Stimulated activated CD4-positive, alpha-beta T cell treated with anti-CD3 and anti-CD28 coated beads, Interleukin-4, amount 100 ng/mL, for 1 hour (primary cell): ENCODE measurements at regions not wholly inside any gene's neighbourhood (a gene's known extent, or its start where the extent isn't known, plus 50 kb on each side); places are given as distances from the start of the nearest gene placed in this dataset.

Source experiments
- DNase-seq: peaks from one replicate; pipeline ENCODE4 v3.0.0-alpha.2; 2020

- no peak for DNase-seq
Measured at GRCh38 chr6:156028335-156029131, 572.9 kb upstream of the NOX3 start.

DNA sequence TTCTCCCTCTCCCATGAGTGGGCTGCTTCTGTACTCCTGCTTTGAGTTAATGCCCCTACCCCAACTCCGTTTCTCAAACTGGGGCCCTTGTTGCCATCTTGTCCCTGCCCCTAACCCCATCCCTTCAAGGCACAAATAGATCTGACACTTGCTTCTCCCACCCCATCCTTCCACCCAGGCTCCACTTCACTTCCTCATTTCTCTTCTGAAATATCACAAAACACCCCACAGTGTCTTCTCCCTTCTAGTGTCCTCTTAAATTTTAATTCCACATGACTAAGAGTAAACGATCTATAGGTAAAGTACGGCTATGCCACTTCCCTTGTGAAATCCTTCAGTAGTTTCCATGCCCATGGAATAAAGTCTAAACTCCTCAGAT, 571.6 kb upstream of the NOX3 start:
- DNase-seq = no peak

DNA sequence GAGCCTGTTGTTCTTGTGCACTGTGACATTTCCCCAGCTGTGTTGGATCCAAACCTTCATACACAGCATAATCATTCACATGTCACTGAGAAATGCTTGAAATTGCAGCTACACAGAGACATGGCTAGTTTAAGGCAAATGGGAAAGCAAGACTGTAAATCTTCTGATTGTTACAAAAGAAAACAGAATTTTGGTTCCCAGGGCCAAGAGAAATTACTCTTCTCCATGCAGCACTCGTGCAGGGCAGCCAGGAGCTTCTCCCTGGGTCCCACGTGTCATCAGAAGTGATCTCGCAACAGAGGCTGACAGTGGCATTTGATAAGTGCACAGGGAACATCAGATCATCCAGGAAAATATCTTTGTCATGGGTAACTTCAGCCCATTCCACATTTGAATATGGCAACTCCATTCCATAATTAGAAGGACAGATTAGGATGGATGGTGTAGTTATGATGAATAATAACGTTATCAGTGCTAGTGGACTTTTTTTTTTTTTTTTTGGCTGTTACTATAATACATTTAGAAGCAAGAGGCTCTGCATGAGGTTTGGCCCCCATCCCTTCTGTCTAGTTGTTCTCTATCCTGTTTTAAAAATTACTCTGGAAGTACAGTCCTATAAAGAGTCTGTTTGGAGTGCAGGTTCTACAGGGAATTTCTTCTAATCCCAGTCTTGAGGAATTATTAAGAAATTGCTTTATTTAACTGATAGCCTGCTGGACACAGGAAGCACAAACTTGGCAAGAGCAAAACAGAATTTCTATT, 571.0 kb upstream of the NOX3 start:
- no peak for DNase-seq

DNA sequence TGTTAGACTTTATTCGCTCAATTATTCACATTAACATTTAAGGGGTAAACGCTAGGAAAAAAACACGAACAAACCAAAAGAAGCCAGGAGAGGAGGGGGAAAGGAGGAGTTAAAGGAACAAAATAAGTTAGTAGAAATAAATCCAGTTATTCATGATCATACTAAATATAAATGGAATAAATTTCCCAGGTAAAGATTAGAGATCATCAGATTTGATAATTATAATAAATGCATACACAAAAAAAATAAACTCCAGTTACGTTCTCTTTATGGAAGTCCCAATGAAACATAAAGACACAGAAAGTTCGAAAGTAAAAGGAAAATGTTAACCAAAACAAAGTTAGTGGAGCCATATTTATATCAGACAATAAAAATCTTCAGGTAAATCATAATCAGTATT, 568.7 kb upstream of the NOX3 start:
- no peak for DNase-seq

DNA sequence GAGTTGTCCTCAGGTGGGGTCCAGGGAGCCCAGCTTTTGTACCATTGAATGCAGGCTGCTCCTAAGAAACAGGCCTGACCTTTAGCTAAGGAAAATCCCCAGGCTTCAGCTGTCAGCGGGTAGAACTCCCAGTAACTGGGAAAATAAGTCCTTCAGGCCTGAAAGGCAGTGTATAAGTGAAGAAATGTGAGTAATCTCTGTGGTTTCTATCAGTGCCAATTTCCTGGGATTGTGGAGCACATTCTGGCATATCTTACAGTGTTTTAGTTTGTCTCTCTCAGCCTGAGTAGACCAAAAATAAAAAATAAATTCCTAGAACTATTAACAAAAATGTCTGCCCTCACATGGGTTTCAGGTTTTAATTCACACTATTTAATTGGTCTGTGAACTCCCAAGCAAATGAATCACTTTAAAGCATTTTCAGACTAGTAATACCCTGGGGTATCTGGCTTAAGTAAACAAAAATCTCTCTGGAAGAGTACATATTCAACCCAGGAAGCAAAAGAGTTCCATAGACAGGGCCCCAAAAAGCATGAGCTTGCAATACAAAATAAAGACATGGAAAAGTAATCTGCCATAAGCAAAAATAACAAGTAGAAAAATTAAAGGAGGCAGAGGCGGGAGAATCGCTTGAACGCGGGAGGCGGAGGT, 566.2 kb upstream of the NOX3 start:
- DNase-seq = no peak

- no peak for DNase-seq
Measured at GRCh38 chr6:156017838-156018237, 562.2 kb upstream of the NOX3 start.

DNA sequence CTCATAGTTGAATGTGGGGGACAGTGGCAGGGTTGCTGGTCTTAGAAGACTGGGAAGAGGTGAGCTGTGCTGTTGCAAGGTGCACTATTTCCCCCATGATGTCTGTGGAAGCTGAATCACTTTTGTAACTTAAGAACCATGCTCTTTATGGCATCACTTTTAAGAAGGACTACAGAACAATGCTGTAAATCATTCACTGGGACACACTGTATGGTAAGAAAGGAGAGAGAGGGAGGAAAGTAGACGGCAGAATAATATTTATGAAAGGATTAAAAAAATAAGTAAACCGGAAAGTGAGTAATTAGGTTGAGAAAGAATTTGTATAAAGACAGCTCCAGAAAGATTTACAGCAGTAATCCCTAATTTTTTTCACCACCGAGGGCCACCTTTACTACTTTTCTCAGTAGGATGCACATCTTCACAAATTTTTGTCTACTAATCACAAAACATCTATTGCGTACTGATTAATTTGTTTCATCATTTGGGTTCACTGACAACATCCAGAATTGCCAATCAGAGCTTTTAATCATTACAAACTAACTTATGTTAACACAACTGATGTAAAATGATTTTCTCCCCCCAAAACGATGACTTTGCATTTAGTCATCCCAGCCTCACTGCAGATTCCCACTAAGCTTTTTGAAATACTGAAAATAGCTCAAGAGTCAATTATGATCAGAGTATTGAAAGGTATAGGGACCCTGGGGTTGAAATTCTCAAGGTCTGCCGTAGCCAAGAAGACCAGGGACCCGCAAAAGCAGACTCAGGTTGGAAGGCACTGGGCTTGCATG, 560.7 kb upstream of the NOX3 start:
- DNase-seq = no peak

DNA sequence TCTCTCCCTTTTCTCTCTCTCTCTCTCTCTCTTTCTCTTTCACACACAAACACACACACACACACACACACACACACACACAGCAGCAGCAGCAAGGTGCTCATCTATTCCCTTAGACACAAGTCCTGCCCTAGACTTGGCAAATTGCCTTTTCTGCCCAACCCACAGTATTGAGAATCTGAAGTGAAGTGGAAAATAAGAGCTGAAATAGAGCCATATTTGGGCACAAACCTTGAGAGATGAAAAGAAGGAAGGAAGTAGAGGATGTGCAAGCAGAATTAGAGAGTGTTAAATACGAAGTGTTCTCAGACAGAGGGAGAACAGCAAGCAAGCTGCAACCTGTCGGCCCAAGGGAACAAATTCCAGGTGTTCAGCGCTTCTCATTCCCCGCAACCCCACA, 557.5 kb upstream of the NOX3 start:
- no peak for DNase-seq

DNA sequence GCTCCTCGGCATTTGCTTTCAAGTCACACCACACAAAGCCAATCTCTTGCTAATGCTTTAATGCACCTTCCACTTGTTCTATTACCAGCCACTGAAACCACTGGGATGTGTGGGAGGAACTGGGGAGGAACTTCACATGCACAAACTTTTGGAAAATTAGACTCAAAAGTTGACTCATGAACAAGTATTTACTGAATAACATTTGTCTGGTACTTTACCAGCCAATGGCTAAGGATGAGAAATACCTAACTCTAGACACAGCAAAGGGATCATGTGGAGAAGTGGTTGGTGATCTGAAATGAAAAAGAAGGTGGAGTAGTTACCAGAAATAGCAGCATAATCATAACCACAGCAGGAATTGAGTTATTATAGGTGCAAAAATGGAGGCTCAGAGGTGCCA, 554.0 kb upstream of the NOX3 start:
- DNase-seq = no peak

GRCh38 chr6:156004796-156005195, 549.2 kb upstream of the NOX3 start:
- no peak for DNase-seq

DNA sequence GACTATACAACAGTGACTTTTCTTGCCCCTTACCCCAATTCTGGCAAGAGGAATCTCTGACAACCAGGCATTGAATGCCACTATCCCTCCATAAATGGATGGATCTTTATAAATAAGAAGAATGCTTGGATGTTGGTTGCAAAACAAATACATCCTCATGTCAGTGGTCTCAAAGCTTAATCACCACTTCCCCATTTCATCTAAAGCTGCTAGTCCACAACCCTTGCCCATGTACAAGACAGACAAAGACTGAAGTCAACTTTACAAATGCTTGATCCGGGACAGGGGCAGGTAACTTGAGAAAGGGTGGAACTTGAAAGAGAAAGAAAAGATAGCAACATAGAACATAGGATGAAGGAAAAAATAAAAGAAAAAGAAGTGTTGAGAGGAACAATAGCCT, 540.5 kb upstream of the NOX3 start:
- no peak for DNase-seq

GRCh38 chr6:155995281-155995680, 539.6 kb upstream of the NOX3 start:
- no peak for DNase-seq

DNA sequence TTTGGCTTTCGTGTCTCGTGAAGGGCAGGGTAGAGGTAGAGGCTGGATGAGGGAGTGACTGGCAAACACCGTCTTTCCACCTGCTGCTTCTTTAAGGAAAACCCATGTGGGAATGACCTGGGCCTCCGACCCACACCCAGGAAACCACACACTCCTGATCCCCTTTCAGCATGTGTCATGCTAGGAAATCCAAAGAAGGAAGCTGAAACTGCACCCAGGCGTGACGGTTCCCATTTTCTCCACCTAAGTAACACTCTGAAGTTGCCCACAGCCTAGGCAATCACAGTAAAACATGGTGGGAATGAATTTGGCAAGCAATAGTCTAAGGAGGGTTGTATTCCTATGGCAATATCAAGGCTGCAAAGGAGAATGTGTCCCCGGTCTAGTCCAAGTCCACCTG, 538.4 kb upstream of the NOX3 start:
- DNase-seq = no peak

DNA sequence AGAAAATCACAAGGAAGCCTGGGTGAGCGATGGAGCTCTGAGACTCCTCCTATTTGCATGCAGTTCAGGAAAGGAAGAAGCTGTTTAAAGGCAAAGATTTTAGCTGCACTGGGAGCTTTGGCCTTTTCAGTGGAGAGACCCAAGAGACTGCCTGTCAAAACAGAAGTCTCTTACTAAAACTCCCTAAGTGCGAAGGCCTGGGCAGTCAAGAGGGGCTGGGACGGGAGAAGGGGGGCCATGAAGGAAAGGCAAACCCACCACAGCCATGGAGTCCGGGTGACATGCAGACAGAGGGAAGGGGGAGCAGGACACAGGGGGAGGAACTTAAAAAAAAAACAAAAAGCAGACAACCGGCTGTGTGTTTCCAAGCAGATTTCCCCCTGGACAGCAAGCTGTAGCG, 537.6 kb upstream of the NOX3 start:
- no peak for DNase-seq

DNA sequence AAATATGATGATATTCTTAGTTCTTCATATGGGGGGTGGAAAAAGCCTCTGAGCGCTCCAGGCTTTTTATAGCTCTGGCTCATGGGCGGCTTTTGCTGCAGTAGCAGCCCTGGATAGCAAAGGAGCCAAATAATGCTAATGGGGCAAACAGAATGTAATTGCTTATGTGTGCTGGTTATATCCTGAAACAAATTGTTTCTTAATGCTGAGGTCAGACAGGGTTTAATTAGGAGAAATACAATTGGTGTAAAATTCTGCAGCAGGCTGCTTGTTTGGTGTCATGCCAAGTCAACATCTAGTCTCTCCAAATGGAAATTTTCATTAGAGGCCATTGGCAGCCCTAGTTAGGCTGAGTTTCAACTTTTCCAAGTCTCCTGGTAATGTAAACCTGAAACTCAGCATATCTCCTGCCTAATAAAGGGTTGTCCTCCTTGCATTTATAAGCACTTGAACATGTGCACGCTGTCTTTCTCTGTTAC, 530.1 kb upstream of the NOX3 start:
- no peak for DNase-seq

DNA sequence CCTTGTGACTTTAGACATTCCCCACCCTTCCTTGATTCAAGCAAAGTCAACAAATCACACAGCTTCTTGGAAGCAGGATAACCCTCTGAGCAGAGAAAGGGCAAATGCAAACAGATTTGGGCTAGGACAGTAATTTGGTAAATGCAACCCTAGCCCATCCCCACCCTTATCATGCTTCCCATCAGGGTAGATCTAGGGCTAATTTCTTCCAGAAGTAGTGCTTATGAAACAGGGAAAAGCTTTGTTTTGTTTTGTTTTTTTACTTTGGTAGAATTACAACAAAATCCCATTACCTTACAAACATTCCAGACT, 525.1 kb upstream of the NOX3 start:
- DNase-seq = no peak

GRCh38 chr6:155980014-155980767, 524.6 kb upstream of the NOX3 start:
- no peak for DNase-seq

GRCh38 chr6:155975506-155975905, 519.9 kb upstream of the NOX3 start:
- no peak for DNase-seq

DNA sequence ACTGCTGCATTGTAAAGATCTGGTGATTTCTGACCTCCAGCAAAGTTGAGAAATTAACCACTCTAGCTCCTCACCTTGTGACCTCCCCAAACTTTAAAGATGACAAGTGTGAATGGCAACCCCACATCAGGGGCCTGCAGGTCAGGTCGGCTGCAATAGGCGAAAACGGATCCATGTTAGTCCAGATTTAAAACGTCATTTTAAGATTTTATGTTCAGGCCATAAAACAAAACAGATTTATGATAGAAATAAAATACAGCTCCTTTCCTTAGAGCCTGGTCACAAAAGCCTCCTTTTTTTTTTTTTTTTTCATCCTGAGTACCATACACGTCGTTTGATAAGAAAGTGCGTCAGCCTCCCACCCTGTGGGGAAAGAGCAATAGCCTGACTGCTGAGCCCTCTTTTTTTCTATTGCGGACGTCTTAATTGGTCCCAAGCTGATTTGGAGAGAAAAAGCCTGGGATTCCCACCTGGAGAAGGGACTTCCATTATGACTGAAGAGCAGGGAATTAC, 519.2 kb upstream of the NOX3 start:
- no peak for DNase-seq

GRCh38 chr6:155974359-155974758, 518.7 kb upstream of the NOX3 start:
- DNase-seq = no peak

- no peak for DNase-seq
Measured at GRCh38 chr6:155970876-155971708, 515.5 kb upstream of the NOX3 start.
